ENCODE measurements at regions not wholly inside any gene's neighbourhood (a gene's known extent, or its start where the extent isn't known, plus 50 kb on each side); places are given as distances from the start of the nearest gene placed in this dataset.
A peak's percentile ranks its signal among the peaks of the same experiment; 100 is the strongest.

- no peak for DNase-seq
These were observed 304.1 kb downstream of the MCTP2 start for GRCh38 chr15:94535298-94536048.

GRCh38 chr15:94536549-94536948 lies 305.2 kb downstream of the MCTP2 start:
- DNase-seq, result no peak

- DNase-seq, result no peak
These were observed 306.9 kb downstream of the MCTP2 start for GRCh38 chr15:94538280-94538679.

- DNase-seq, result no peak
These were observed 311.0 kb downstream of the MCTP2 start for GRCh38 chr15:94542391-94542790.

GRCh38 chr15:94546808-94547207 lies 315.4 kb downstream of the MCTP2 start:
- no peak for DNase-seq

GRCh38 chr15:94547711-94548110 lies 316.4 kb downstream of the MCTP2 start:
- DNase-seq, result no peak

GRCh38 chr15:94555841-94556519 lies 324.6 kb downstream of the MCTP2 start:
- DNase-seq, result no peak

- DNase-seq, result no peak
These were observed 329.8 kb downstream of the MCTP2 start for GRCh38 chr15:94561036-94561689.

- no peak for DNase-seq
These were observed 332.1 kb downstream of the MCTP2 start for GRCh38 chr15:94563456-94563855.

- DNase-seq, result peak; percentile 20
These were observed 345.6 kb downstream of the MCTP2 start for GRCh38 chr15:94576889-94577533.

- DNase-seq, result no peak
These were observed 347.9 kb downstream of the MCTP2 start for GRCh38 chr15:94579286-94579685.

GRCh38 chr15:94580211-94580885 lies 349.0 kb downstream of the MCTP2 start:
- no peak for DNase-seq

GRCh38 chr15:94582368-94582767 lies 351.0 kb downstream of the MCTP2 start:
- peak; percentile 8 for DNase-seq

GRCh38 chr15:94584833-94585244 lies 353.5 kb downstream of the MCTP2 start:
- peak; percentile 43 for DNase-seq

- DNase-seq, result no peak
These were observed 354.7 kb downstream of the MCTP2 start for GRCh38 chr15:94586099-94586498.

GRCh38 chr15:94587113-94587512 lies 355.8 kb downstream of the MCTP2 start:
- no peak for DNase-seq

- DNase-seq, result no peak
These were observed 357.6 kb downstream of the MCTP2 start for GRCh38 chr15:94588993-94589392.

GRCh38 chr15:94592495-94592894 lies 361.1 kb downstream of the MCTP2 start:
- no peak for DNase-seq

GRCh38 chr15:94596707-94597106 lies 365.3 kb downstream of the MCTP2 start:
- no peak for DNase-seq

- no peak for DNase-seq
These were observed 369.1 kb downstream of the MCTP2 start for GRCh38 chr15:94600505-94600904.

- no peak for DNase-seq
These were observed 371.6 kb downstream of the MCTP2 start for GRCh38 chr15:94602754-94603470.

- no peak for DNase-seq
These were observed 374.9 kb downstream of the MCTP2 start for GRCh38 chr15:94606286-94606685.

Measured in CD4-positive, alpha-beta T cell treated with Interleukin-12 subunit alpha and Interleukin-12 subunit beta, for 1 hour (primary cell).